NOMO-1 treated with DMSO at 0.1 percent for 48 hours (cell line): ENCODE measurements at regions not wholly inside any gene's neighbourhood (a gene's known extent, or its start where the extent isn't known, plus 50 kb on each side); places are given as distances from the start of the nearest gene placed in this dataset.

Source experiments
- DNase-seq: peaks from one replicate; lab custom pipeline; 2025; ENCODE audit not compliant: unreplicated experiment; lab: John Stamatoyannopoulos, UW

GRCh38 chr5:9927521-9927997, 297.4 kb upstream of the TAS2R1 start:
- no peak for DNase-seq

- DNase-seq = no peak
Measured at GRCh38 chr5:9927106-9927505, 297.0 kb upstream of the TAS2R1 start.

- no peak for DNase-seq
Measured at GRCh38 chr5:9924614-9925013, 294.5 kb upstream of the TAS2R1 start.

GRCh38 chr5:9922719-9923118, 292.6 kb upstream of the TAS2R1 start:
- no peak for DNase-seq

- no peak for DNase-seq
Measured at GRCh38 chr5:9920697-9921096, 290.5 kb upstream of the TAS2R1 start.

- no peak for DNase-seq
Measured at GRCh38 chr5:9919306-9920030, 289.3 kb upstream of the TAS2R1 start.

- DNase-seq = no peak
Measured at GRCh38 chr5:9905661-9906060, 275.5 kb upstream of the TAS2R1 start.

GRCh38 chr5:9903801-9904200, 273.6 kb upstream of the TAS2R1 start:
- no peak for DNase-seq

- no peak for DNase-seq
Measured at GRCh38 chr5:9898319-9898718, 268.2 kb upstream of the TAS2R1 start.

GRCh38 chr5:9895302-9895645, 265.1 kb upstream of the TAS2R1 start:
- no peak for DNase-seq

- DNase-seq = no peak
Measured at GRCh38 chr5:9894571-9895301, 264.6 kb upstream of the TAS2R1 start.

GRCh38 chr5:9892696-9893095, 262.5 kb upstream of the TAS2R1 start:
- no peak for DNase-seq

- DNase-seq = no peak
Measured at GRCh38 chr5:9889511-9889910, 259.4 kb upstream of the TAS2R1 start.

GRCh38 chr5:9888501-9888901, 258.4 kb upstream of the TAS2R1 start:
- DNase-seq = no peak

- no peak for DNase-seq
Measured at GRCh38 chr5:9885164-9885563, 255.0 kb upstream of the TAS2R1 start.

GRCh38 chr5:9878206-9878605, 248.1 kb upstream of the TAS2R1 start:
- no peak for DNase-seq

- DNase-seq = no peak
Measured at GRCh38 chr5:9877488-9877887, 247.3 kb upstream of the TAS2R1 start.

GRCh38 chr5:9876451-9876850, 246.3 kb upstream of the TAS2R1 start:
- no peak for DNase-seq

GRCh38 chr5:9869616-9870288, 239.6 kb upstream of the TAS2R1 start:
- no peak for DNase-seq

GRCh38 chr5:9865574-9865973, 235.4 kb upstream of the TAS2R1 start:
- no peak for DNase-seq

- DNase-seq = no peak
Measured at GRCh38 chr5:9864791-9865190, 234.6 kb upstream of the TAS2R1 start.

- DNase-seq = no peak
Measured at GRCh38 chr5:9863486-9863885, 233.3 kb upstream of the TAS2R1 start.
